Mesenchymal stem cell (in vitro differentiated cells and primary cell): ENCODE measurements at regions not wholly inside any gene's neighbourhood (a gene's known extent, or its start where the extent isn't known, plus 50 kb on each side); places are given as distances from the start of the nearest gene placed in this dataset.

Experiments
- DNase-seq: peaks from one replicate; pipeline ENCODE4 v3.0.0-alpha.2; 2013
- H2AFZ ChIP-seq: one replicate; pipeline ENCODE4 v1.6.1; 2013; ENCODE audit warnings: low read depth, mild to moderate bottlenecking, control low read depth, inconsistent platforms, low read length, moderate library complexity
- H2AK5ac ChIP-seq: 2 replicates; pipeline ENCODE4 v1.6.1; 2013; ENCODE audit warnings: low read length, moderate library complexity, mild to moderate bottlenecking, inconsistent platforms; ENCODE audit not compliant: severe bottlenecking
- H2BK120ac ChIP-seq: one replicate; pipeline ENCODE4 v1.6.1; 2013; ENCODE audit warnings: low read depth, mild to moderate bottlenecking, inconsistent platforms, low read length, moderate library complexity
- H2BK12ac ChIP-seq, 2 experiments: one replicate each; pipeline ENCODE4 v1.6.1; 2013; ENCODE audit warnings: inconsistent platforms in 2 of 2, low read length in 2 of 2, mild to moderate bottlenecking in 2 of 2, moderate library complexity in 2 of 2, control low read depth in 1 of 2
- H2BK15ac ChIP-seq: one replicate; pipeline ENCODE4 v1.6.1; 2013; ENCODE audit warnings: mild to moderate bottlenecking, low read depth, inconsistent platforms; ENCODE audit not compliant: poor library complexity, severe bottlenecking
- H2BK5ac ChIP-seq: 2 replicates; pipeline ENCODE4 v1.6.1; 2013; ENCODE audit warnings: low read depth, mild to moderate bottlenecking, low read length, control low read depth, inconsistent platforms; ENCODE audit not compliant: poor library complexity, severe bottlenecking
- H3K14ac ChIP-seq, 2 experiments: one replicate each; pipeline ENCODE4 v1.6.1; 2013; ENCODE audit warnings: inconsistent platforms in 2 of 2, low read length in 2 of 2, control low read depth in 1 of 2, mild to moderate bottlenecking in 1 of 2, moderate library complexity in 1 of 2
- H3K18ac ChIP-seq, 2 experiments: one replicate each; pipeline ENCODE4 v1.6.1; 2013; ENCODE audit warnings: inconsistent platforms in 2 of 2, low read length in 2 of 2, control low read depth in 1 of 2, low read depth in 1 of 2, mild to moderate bottlenecking in 1 of 2
- H3K23ac ChIP-seq, 2 experiments: one replicate each; pipeline ENCODE4 v1.6.1; 2013; ENCODE audit warnings: inconsistent platforms in 2 of 2, low read length in 2 of 2, mild to moderate bottlenecking in 2 of 2, moderate library complexity in 2 of 2, control low read depth in 1 of 2
- H3K27ac ChIP-seq: 2 replicates; pipeline ENCODE4 v1.5.1; 2013; ENCODE audit warnings: mild to moderate bottlenecking, moderate library complexity, low read length, control low read depth, inconsistent platforms; ENCODE audit not compliant: poor library complexity, severe bottlenecking
- H3K27me3 ChIP-seq, 2 experiments: 2 replicates each; pipeline versions ENCODE4 v1.6.1 to v1.7.0; 2013; ENCODE audit warnings: low read length in 2 of 2, mild to moderate bottlenecking in 2 of 2, moderate library complexity in 2 of 2, control low read depth in 1 of 2, inconsistent platforms in 1 of 2; ENCODE audit not compliant: control insufficient read depth in 1 of 2, insufficient read depth in 1 of 2
- H3K36me3 ChIP-seq, 2 experiments: 2 replicates each; pipeline versions ENCODE4 v1.6.1 to v1.7.0; 2013; ENCODE audit warnings: low read length in 2 of 2, control low read depth in 1 of 2, inconsistent platforms in 1 of 2, low read depth in 1 of 2, mild to moderate bottlenecking in 1 of 2; ENCODE audit not compliant: insufficient read depth in 2 of 2, control insufficient read depth in 1 of 2
- H3K4ac ChIP-seq, 2 experiments: one replicate each; pipeline ENCODE4 v1.6.1; 2013; ENCODE audit warnings: inconsistent platforms in 2 of 2, low read length in 2 of 2, mild to moderate bottlenecking in 2 of 2, moderate library complexity in 2 of 2, control low read depth in 1 of 2, low read depth in 1 of 2
- H3K4me1 ChIP-seq: 2 replicates; pipeline ENCODE4 v1.6.1; 2013; ENCODE audit warnings: low read depth, low read length, control low read depth; ENCODE audit not compliant: control insufficient read depth, insufficient read depth
- H3K4me2 ChIP-seq: 2 replicates; pipeline ENCODE4 v1.6.1; 2013; ENCODE audit warnings: low read length, mild to moderate bottlenecking, inconsistent platforms; ENCODE audit not compliant: poor library complexity, severe bottlenecking
- H3K4me3 ChIP-seq, 2 experiments: 2 replicates each; pipeline versions ENCODE4 v1.5.1 to v1.7.0; 2013; ENCODE audit warnings: low read length in 2 of 2, mild to moderate bottlenecking in 2 of 2, control low read depth in 1 of 2, low read depth in 1 of 2; ENCODE audit not compliant: insufficient read depth in 1 of 2
- H3K79me1 ChIP-seq: replicated peaks from 2 replicates; pipeline ENCODE4 v1.6.1; 2013; ENCODE audit warnings: mild to moderate bottlenecking, control low read depth, low read length, inconsistent platforms; ENCODE audit not compliant: poor library complexity, severe bottlenecking
- H3K9ac ChIP-seq: 2 replicates; pipeline ENCODE4 v1.7.0; 2013; ENCODE audit warnings: mild to moderate bottlenecking, low read length, moderate library complexity
- H3K9me3 ChIP-seq: 2 replicates; pipeline ENCODE4 v1.7.0; 2013; ENCODE audit warnings: mild to moderate bottlenecking, low read length; ENCODE audit not compliant: control insufficient read depth
- H4K8ac ChIP-seq: one replicate; pipeline ENCODE4 v1.6.1; 2013; ENCODE audit warnings: inconsistent platforms, mild to moderate bottlenecking, low read length, moderate library complexity
- H4K91ac ChIP-seq: one replicate; pipeline ENCODE4 v1.6.1; 2013; ENCODE audit warnings: mild to moderate bottlenecking, low read length, inconsistent platforms
- WGBS: methylation state at CpG from one replicate; pipeline ENCODE4 v1.1.7; 2013; ENCODE audit warnings: mixed read lengths; 5-methylcytosine and 5-hydroxymethylcytosine counted together

DNA sequence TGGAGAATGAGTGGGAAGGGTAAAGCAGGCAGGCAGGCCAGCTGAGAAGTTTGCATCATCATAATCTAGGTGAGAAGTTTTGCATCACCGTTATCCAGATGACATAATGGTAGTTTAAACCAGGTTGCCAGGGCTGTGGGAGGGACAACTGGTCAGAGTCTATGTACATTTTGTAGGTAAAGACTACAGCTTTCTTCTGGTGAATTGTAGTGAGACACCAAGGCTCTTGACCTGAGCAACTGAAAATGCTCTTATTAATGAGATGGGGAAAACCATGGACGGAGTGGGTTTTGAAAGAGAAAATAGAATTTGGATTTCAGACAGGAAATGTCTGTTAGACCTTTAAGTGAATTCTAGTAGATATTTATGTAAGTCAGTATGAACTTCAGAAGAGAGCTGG, 76.0 kb upstream of the VEGFC start:
- Histone ChIP-seq H2BK5ac (no peak overlapping the region), H3K79me1 (no peaks in the 10 kb centered on the region), H3K27ac (no peak overlapping the region), H2AK5ac (no peak overlapping the region), H3K23ac (no peak overlapping the region), H2BK12ac (no peak overlapping the region), H4K91ac (no peak overlapping the region), H2AFZ (no peak overlapping the region), H2BK120ac (no peak overlapping the region), H3K4me3 (no peak overlapping the region), H3K9ac (no peak overlapping the region), H3K36me3 (no peaks in the 10 kb centered on the region), H2BK15ac (no peak overlapping the region), H3K4ac (no peak overlapping the region), H3K27me3 (no peaks in the 10 kb centered on the region), H3K4me2 (no peak overlapping the region), H4K8ac (no peak overlapping the region), H3K9me3 (no peaks in the 10 kb centered on the region), H3K14ac (no peak overlapping the region), H3K18ac (no peak overlapping the region), H3K4me1 (no peaks in the 10 kb centered on the region)
- WGBS = 86% methylated on average over 2 of the region's 2 CpGs
- DNase-seq = no peak

- no peak for DNase-seq
- Histone ChIP-seq H3K4me1 (no peaks in the 10 kb centered on the region), H3K36me3 (no peaks in the 10 kb centered on the region), H3K9ac (no peak overlapping the region), H3K14ac (no peak overlapping the region), H3K27me3 (no peaks in the 10 kb centered on the region), H2BK15ac (no peak overlapping the region), H3K79me1 (no peaks in the 10 kb centered on the region), H3K18ac (no peak overlapping the region), H2BK120ac (no peak overlapping the region), H4K91ac (no peak overlapping the region), H3K23ac (no peak overlapping the region), H2AFZ (no peak overlapping the region), H3K4me3 (no peak overlapping the region), H2BK12ac (no peak overlapping the region), H3K4ac (no peak overlapping the region), H2AK5ac (no peak overlapping the region), H2BK5ac (no peak overlapping the region), H3K9me3 (no peaks in the 10 kb centered on the region), H4K8ac (no peak overlapping the region), H3K27ac (no peak overlapping the region), H3K4me2 (no peak overlapping the region)
- 98% methylated on average over 3 of the region's 3 CpGs for WGBS
Observed at GRCh38 chr4:176872461-176872860, 79.7 kb upstream of the VEGFC start.

GRCh38 chr4:176874721-176875445, 82.2 kb upstream of the VEGFC start:
- H3K4ac ChIP-seq = no peak overlapping the region
- WGBS = 100% methylated on average over 3 of the region's 10 CpGs
- H3K27ac ChIP-seq = no peak overlapping the region

GRCh38 chr4:176875446-176875930, 82.8 kb upstream of the VEGFC start:
- no peak overlapping the region for H2BK120ac ChIP-seq
- no peak for DNase-seq
- H3K27ac ChIP-seq = no peak overlapping the region
- no peak overlapping the region for H3K4ac ChIP-seq
- H2BK12ac ChIP-seq = no peak overlapping the region
- H3K4me3 ChIP-seq = no peak overlapping the region
- H2AK5ac ChIP-seq = no peak overlapping the region
- H2AFZ ChIP-seq = no peak overlapping the region
- H2BK15ac ChIP-seq = no peak overlapping the region
- H4K91ac ChIP-seq = no peak overlapping the region
- H3K9me3 ChIP-seq = no peaks in the 10 kb centered on the region
- no peak overlapping the region for H4K8ac ChIP-seq
- 30% methylated on average over 2 of the region's 2 CpGs for WGBS
- H3K9ac ChIP-seq = peak overlapping the region; percentile 64
- no peaks in the 10 kb centered on the region for H3K27me3 ChIP-seq
- no peak overlapping the region for H2BK5ac ChIP-seq
- H3K4me1 ChIP-seq = no peaks in the 10 kb centered on the region
- no peaks in the 10 kb centered on the region for H3K36me3 ChIP-seq
- H3K79me1 ChIP-seq = no peaks in the 10 kb centered on the region
- no peak overlapping the region for H3K23ac ChIP-seq
- no peak overlapping the region for H3K4me2 ChIP-seq
- H3K14ac ChIP-seq = no peak overlapping the region
- H3K18ac ChIP-seq = no peak overlapping the region

More at GRCh38 chr4:176874721-176875445, 82.2 kb upstream of the VEGFC start:
- Histone ChIP-seq H3K27me3 (no peaks in the 10 kb centered on the region), H3K18ac (no peak overlapping the region), H2AK5ac (no peak overlapping the region), H3K79me1 (no peaks in the 10 kb centered on the region), H3K4me1 (no peaks in the 10 kb centered on the region), H2BK12ac (no peak overlapping the region), H2BK120ac (no peak overlapping the region), H4K8ac (no peak overlapping the region), H3K23ac (no peak overlapping the region), H3K14ac (no peak overlapping the region), H3K4me3 (no peak overlapping the region), H3K36me3 (no peaks in the 10 kb centered on the region), H2BK5ac (no peak overlapping the region), H3K4me2 (no peak overlapping the region), H3K9me3 (no peaks in the 10 kb centered on the region), H2BK15ac (no peak overlapping the region), H3K9ac (peak overlapping the region; percentile 64), H4K91ac (no peak overlapping the region), H2AFZ (no peak overlapping the region)
- no peak for DNase-seq
